B cell (primary cell): ENCODE measurements at regions not wholly inside any gene's neighbourhood (a gene's known extent, or its start where the extent isn't known, plus 50 kb on each side); places are given as distances from the start of the nearest gene placed in this dataset.

Experiments used
- ATAC-seq: fragments of 200-7000 bp; cut with Tn5 transposase; one replicate; pipeline ENCODE4 v1.10.0; 2021; ENCODE audit warnings: low read depth, mild to moderate bottlenecking, moderate number of reproducible peaks, moderate library complexity
- CTCF ChIA-PET: fragments of 350-600 bp; sonication (Branson Sonifier 250); formaldehyde crosslinking; loops from one replicate; lab custom pipeline; 2021; ENCODE audit warnings: antibody characterized with exemption, inconsistent platforms; lab: Charles Lee
- POLR2A ChIA-PET: fragments of 350-600 bp; sonication (Branson Sonifier 250); formaldehyde crosslinking; loops from one replicate; lab custom pipeline; 2021; ENCODE audit warnings: antibody characterized with exemption; lab: Charles Lee
- DNase-seq: peaks from one replicate; pipeline ENCODE4 v3.0.0; 2013
- H2AFZ ChIP-seq: 2 replicates; pipeline ENCODE4 v1.6.1; 2012; ENCODE audit warnings: mild to moderate bottlenecking, low read depth, low read length; ENCODE audit not compliant: insufficient read depth, poor library complexity, severe bottlenecking
- H3K27ac ChIP-seq, 2 donors: 1 replicate in 1 of 2; 2 replicates in 1 of 2; pipeline ENCODE4 v1.5.1; 2012 to 2013; ENCODE audit warnings: low read length in 2 of 2, mild to moderate bottlenecking in 2 of 2, moderate library complexity in 1 of 2
- H3K27me3 ChIP-seq, 4 experiments: fragments of 200-600 bp in 1 of 4; sonication (generic) in 1 of 4; replicated peaks in 1 of 4; 1 replicate in 2 of 4; 2 replicates in 2 of 4; pipeline versions ENCODE4 v1.6.1 to v1.7.0; 2013 to 2016; ENCODE audit warnings: low read length in 3 of 4, mild to moderate bottlenecking in 2 of 4, mixed read lengths in 1 of 4, moderate library complexity in 1 of 4; ENCODE audit not compliant: insufficient read depth in 4 of 4, control insufficient read depth in 3 of 4; ENCODE audit errors: control extremely low read depth in 1 of 4
- H3K36me3 ChIP-seq, 2 experiments: replicated peaks in 1 of 2; 1 replicate in 1 of 2; 2 replicates in 1 of 2; pipeline versions ENCODE4 v1.6.1 to v1.7.1; 2013; ENCODE audit warnings: low read length in 1 of 2; ENCODE audit not compliant: insufficient read depth in 2 of 2, control insufficient read depth in 1 of 2; ENCODE audit errors: control extremely low read depth in 1 of 2, extremely low read depth in 1 of 2
- H3K4me1 ChIP-seq, 2 donors: fragments of 200-600 bp in 1 of 2; sonication (generic) in 1 of 2; 1 replicate in 1 of 2; 2 replicates in 1 of 2; pipeline versions ENCODE4 v1.5.1 to v1.6.1; 2013 to 2017; ENCODE audit warnings: low read length in 2 of 2; ENCODE audit not compliant: control insufficient read depth in 2 of 2, insufficient read depth in 2 of 2
- H3K4me2 ChIP-seq: replicated peaks from 2 replicates; pipeline ENCODE3; 2012; ENCODE audit warnings: mild to moderate bottlenecking, low read depth, low read length; ENCODE audit not compliant: poor library complexity, severe bottlenecking
- H3K4me3 ChIP-seq, 5 experiments: fragments of 200-600 bp in 1 of 5; sonication (generic) in 1 of 5; 1 replicate in 3 of 5; 2 replicates in 2 of 5; pipeline versions ENCODE4 v1.5.1 to v1.7.0; 2011 to 2016; ENCODE audit warnings: low read length in 4 of 5, mild to moderate bottlenecking in 4 of 5, low read depth in 2 of 5, control low read depth in 1 of 5, moderate library complexity in 1 of 5; ENCODE audit not compliant: insufficient read depth in 1 of 5; ENCODE audit errors: control extremely low read depth in 1 of 5, extremely low read depth in 1 of 5
- H3K79me2 ChIP-seq: fragments of 200-600 bp; sonication (generic); one replicate; pipeline ENCODE4 v1.6.0; 2016; ENCODE audit warnings: low read length; ENCODE audit not compliant: control insufficient read depth, insufficient read depth
- H3K9ac ChIP-seq: fragments of 200-600 bp; sonication (generic); 2 replicates; pipeline ENCODE4 v1.6.1; 2017; ENCODE audit warnings: mild to moderate bottlenecking, low read length, moderate library complexity
- H3K9me3 ChIP-seq, 3 donors: one replicate each; pipeline versions ENCODE4 v1.6.1 to v1.7.1; 2013; ENCODE audit warnings: low read length in 2 of 3; ENCODE audit not compliant: control insufficient read depth in 2 of 3, insufficient read depth in 1 of 3; ENCODE audit errors: control extremely low read depth in 1 of 3
- H4K20me1 ChIP-seq: 2 replicates; pipeline ENCODE4 v1.6.0; 2012; ENCODE audit warnings: mild to moderate bottlenecking, low read length; ENCODE audit not compliant: insufficient read depth, control insufficient read depth, poor library complexity, severe bottlenecking
- H3K27ac Mint-ChIP-seq: one replicate; pipeline ENCODE4 v1.8.0; 2021; ENCODE audit warnings: mixed read lengths
- H3K27me3 Mint-ChIP-seq: one replicate; pipeline ENCODE4 v1.8.0; 2021; ENCODE audit warnings: mixed read lengths
- H3K4me1 Mint-ChIP-seq: one replicate; pipeline ENCODE4 v1.8.0; 2021; ENCODE audit warnings: mixed read lengths
- H3K4me3 Mint-ChIP-seq: one replicate; pipeline ENCODE4 v1.8.0; 2021; ENCODE audit warnings: mixed read lengths
- H3K9me3 Mint-ChIP-seq: one replicate; pipeline ENCODE4 v1.8.0; 2022; ENCODE audit warnings: mixed read lengths; ENCODE audit not compliant: insufficient read depth
- EZH2 ChIP-seq: IDR thresholded peaks from 2 replicates; pipeline ENCODE4 v1.6.1; 2012; ENCODE audit warnings: borderline replicate concordance, low read depth, mild to moderate bottlenecking, moderate library complexity, low read length; ENCODE audit not compliant: insufficient read depth, poor library complexity, severe bottlenecking
- WGBS: methylation state at CpG from one replicate; pipeline ENCODE4 v1.1.5; 2013; ENCODE audit warnings: missing lambda C conversion rate; ENCODE audit not compliant: insufficient coverage; 5-methylcytosine and 5-hydroxymethylcytosine counted together
- intact Hi-C: fragments of 100-400 bp; cut with micrococcal nuclease; formaldehyde crosslinking; loops from one replicate; pipeline ENCODE4 v1.10.0; 2022
- TF ChIP-seq, protein P1 (sequence below): fragments of 200-600 bp; IDR thresholded peaks from one replicate; pipeline ENCODE4 v1.8.0; 2022; ENCODE audit warnings: antibody characterized with exemption, mild to moderate bottlenecking

DNA sequence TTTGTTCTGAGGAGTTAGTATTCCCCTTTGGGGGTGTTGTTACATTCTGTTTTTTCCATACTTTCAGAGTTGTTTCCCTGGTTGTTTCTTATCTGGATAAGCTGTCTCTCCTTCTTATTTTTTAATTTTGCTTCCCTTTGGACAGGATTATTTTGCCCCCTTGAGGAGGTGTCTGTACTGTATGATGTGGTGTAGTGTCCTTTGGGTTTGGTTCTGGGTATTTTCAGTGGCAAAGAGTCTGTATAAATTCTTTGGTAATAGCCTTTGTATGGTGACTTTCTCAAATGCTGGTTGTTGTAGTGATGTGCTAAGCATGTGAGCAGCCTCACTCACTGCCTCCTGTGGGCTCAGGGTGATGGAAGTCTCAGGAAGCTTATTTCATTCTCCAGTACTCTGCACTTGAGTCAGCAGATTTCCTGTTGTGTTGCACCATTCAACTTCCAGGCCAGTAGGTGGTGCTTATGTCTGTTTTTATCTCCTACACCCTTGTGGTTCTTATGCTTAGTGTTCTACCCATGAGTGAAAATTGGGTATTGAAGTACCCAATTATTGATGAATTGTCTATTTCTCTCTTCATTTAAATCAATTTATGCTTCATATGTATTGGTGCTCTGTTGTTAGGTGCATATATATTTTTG is 103.3 kb upstream of the PMCH start:
- no peaks in the 10 kb centered on the region for H3K79me2 ChIP-seq
- intact Hi-C loops = no loop called here

DNA sequence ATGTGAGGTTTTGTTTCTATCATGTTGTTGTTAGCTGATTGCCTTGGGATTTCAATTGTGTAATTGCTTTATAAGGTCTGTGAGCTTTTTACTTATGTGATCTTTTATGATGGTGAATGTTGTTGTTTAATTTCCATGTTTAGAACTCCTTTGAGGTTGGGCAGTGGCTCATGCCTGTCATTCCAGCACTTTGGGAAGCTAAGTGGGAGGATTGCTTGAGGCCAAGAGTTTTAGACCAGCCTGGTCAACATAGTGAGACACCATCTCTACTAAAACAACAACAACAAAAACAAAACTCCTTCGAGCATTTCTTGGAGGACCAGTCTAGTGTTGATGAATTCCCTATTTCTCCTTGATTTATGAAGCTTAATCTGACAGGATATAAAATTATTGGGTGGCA is 102.1 kb upstream of the PMCH start:
- intact Hi-C loops = no loop called here
- CTCF ChIA-PET = no interaction called here

More for the DNA sequence above, 103.3 kb upstream of the PMCH start:
- peaks cover 0 to 5% (median 2%) of the 10 kb centered on the region in 3 donors for H3K9me3 ChIP-seq
- Mint-ChIP-seq H3K4me3 (no peak overlapping the region), H3K4me1 (no peaks in the 10 kb centered on the region), H3K27me3 (peaks cover 7% of the 10 kb centered on the region), H3K9me3 (peaks cover 2% of the 10 kb centered on the region), H3K27ac (no peak overlapping the region)
- H3K27ac ChIP-seq = no peak overlapping the region
- no peaks in the 10 kb centered on the region for H3K36me3 ChIP-seq
- H3K4me2 ChIP-seq = no peak overlapping the region
- POLR2A ChIA-PET = no interaction called here
- no peaks in the 10 kb centered on the region for H4K20me1 ChIP-seq
- DNase-seq = no peak
- ATAC-seq = no peak
- no peak overlapping the region for H3K9ac ChIP-seq
- H3K4me1 ChIP-seq = no peaks in the 10 kb centered on the region
- no peak overlapping the region for H2AFZ ChIP-seq
- CTCF ChIA-PET = no interaction called here
- H3K4me3 ChIP-seq = no peak overlapping the region
- H3K27me3 ChIP-seq = no peaks in the 10 kb centered on the region
- no peak for TF ChIP-seq EZH2
- TF ChIP-seq, protein P1, sequence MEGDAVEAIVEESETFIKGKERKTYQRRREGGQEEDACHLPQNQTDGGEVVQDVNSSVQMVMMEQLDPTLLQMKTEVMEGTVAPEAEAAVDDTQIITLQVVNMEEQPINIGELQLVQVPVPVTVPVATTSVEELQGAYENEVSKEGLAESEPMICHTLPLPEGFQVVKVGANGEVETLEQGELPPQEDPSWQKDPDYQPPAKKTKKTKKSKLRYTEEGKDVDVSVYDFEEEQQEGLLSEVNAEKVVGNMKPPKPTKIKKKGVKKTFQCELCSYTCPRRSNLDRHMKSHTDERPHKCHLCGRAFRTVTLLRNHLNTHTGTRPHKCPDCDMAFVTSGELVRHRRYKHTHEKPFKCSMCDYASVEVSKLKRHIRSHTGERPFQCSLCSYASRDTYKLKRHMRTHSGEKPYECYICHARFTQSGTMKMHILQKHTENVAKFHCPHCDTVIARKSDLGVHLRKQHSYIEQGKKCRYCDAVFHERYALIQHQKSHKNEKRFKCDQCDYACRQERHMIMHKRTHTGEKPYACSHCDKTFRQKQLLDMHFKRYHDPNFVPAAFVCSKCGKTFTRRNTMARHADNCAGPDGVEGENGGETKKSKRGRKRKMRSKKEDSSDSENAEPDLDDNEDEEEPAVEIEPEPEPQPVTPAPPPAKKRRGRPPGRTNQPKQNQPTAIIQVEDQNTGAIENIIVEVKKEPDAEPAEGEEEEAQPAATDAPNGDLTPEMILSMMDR = no peak

More for the DNA sequence above, 102.1 kb upstream of the PMCH start:
- ATAC-seq (no peak), DNase-seq (no peak)
- TF ChIP-seq, protein P1 = no peak
- no peak for TF ChIP-seq EZH2
- H3K4me2 ChIP-seq = no peak overlapping the region
- Mint-ChIP-seq H3K9me3 (peaks cover 2% of the 10 kb centered on the region), H3K27ac (no peak overlapping the region), H3K27me3 (peaks cover 3% of the 10 kb centered on the region), H3K4me3 (no peak overlapping the region), H3K4me1 (no peaks in the 10 kb centered on the region)
- H3K27me3 ChIP-seq = no peaks in the 10 kb centered on the region
- no peak overlapping the region for H2AFZ ChIP-seq
- peaks cover 0 to 5% (median 2%) of the 10 kb centered on the region in 3 donors for H3K9me3 ChIP-seq
- no peaks in the 10 kb centered on the region for H3K4me1 ChIP-seq
- no peak overlapping the region for H3K27ac ChIP-seq
- H4K20me1 ChIP-seq = no peaks in the 10 kb centered on the region
- no CpG with 5 or more reads among the region's 1 CpG for WGBS
- POLR2A ChIA-PET = no interaction called here
- no peak overlapping the region for H3K4me3 ChIP-seq
- no peaks in the 10 kb centered on the region for H3K79me2 ChIP-seq
- no peaks in the 10 kb centered on the region for H3K36me3 ChIP-seq
- H3K9ac ChIP-seq = no peak overlapping the region
